GM15510 (cell line): ENCODE measurements at regions not wholly inside any gene's neighbourhood (a gene's known extent, or its start where the extent isn't known, plus 50 kb on each side); places are given as distances from the start of the nearest gene placed in this dataset.

Source experiments
- POLR2A ChIP-seq: IDR thresholded peaks from 3 replicates; pipeline ENCODE4 v1.6.1; 2011; ENCODE audit warnings: borderline replicate concordance; ENCODE audit not compliant: insufficient read length; ENCODE audit errors: extremely low read depth

DNA sequence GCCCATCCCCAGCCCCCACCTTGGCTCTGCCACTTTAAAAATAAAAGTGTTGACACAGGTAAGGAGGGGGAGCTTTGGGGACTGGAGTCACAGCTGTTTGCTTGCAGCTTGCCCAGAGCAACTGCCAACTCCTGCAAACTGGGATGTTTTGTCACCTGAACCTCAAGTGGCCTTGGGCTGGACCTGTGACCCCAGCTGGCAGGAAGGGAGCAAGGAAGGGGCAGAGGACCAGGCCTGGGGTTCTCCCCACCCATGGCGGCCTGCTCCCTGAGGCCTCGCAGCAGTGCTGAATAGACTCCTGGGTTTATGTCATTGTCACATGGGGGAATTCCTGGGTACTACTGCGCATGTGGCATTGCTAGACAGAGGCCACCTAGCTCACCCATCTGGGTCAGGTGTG, 246.9 kb upstream of the TLE3 start:
- TF ChIP-seq POLR2A, result no peak

DNA sequence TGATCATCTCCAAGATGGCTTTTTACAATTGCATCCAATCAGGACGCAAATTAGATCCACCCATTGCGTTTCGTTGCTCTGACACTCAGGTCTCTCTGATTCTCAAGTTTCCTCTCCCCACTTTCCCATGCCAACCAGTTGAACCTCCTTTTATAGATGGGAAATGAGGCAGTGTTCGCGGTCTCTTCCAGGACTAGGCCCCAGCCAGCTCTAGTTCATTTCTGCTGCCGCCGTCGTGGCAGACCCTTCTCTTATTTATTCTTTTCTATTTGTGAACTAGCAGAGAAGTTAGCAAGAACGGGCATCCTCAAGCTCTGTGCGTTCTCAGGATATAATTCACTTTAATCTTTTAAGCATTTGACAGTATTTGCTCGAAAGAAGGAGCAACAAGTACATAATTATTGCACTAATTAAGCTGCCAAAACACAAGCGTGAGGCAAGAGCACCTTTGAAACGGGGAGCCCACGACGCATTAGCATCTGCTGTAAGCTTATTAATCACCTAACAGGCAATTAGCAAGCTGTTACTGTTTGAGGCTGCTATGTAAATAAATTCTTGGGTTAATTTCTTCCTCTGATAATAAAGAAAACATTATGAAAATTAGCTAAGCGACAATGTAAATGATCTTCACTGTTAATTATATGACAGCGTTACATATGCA, 246.4 kb upstream of the TLE3 start:
- no peak for TF ChIP-seq POLR2A

DNA sequence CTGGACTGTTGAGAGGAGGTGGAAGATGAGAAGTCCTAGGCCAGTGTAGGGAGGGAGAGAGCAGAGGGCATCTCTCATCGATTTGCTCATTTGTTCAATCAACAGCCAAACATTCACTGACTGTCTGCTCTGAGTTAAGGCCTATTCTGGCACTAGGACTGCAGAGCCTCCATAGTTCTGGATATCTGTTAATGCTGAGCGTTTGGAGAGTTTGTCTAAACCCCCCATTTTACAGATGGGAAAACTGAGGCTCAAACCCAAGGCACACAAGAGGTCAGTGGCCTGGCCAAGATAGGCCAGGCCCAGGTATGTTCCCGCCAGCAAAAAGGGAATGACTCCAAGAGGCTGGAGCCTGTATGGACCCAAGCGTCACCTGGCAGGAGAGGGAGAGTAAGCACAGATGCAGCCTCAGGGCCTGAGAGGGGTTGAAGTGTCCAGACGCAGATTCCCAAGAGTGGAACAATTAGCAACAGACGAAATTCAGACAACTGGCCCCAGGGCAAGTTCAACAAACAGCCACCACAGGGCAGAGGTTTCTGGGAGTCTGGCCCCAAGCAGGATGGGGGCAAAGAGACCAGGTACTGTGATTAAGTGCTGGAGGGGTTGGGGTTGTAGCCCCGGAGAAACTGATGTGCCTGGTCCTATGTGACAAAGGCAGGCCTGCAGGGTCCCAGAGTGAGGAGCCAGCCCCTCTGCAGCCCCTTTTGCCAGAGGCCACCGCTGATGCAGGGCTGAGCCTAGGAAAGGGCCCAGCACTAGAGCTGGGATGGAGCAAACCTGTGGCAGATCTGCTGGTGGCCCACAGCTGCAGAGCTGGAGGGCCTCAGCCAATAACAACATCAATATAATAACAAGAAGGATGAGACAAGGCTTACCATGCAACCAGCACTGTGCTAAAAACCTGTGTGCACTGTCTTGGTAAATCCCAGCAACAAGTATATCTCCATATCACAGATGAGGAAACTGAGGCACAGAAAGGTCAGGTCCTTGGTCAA, 245.1 kb upstream of the TLE3 start:
- TF ChIP-seq POLR2A, result no peak

GRCh38 chr15:70342141-70342540, 244.4 kb upstream of the TLE3 start:
- no peak for TF ChIP-seq POLR2A

DNA sequence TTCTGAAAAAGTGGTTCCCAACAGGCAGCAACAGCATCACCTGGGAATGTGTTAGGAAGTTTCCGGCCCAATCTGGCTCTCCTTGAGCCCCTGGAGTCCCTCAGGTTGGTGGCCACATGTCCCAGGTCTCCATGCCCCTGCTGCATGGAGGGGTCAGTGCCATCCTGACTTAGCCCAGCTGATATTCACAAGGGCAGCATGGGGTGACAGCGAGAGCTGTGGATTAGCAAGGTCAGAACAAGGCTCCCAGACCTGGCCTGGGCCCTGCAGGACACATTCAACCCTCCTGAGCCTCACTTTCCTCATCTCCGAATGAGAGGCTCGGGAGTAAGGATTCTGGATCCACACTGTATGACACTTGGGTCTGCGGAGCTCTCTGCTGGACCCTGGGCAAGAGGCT, 243.8 kb upstream of the TLE3 start:
- TF ChIP-seq POLR2A, result no peak

- no peak for TF ChIP-seq POLR2A
These were observed 242.8 kb upstream of the TLE3 start for GRCh38 chr15:70340494-70340870.

DNA sequence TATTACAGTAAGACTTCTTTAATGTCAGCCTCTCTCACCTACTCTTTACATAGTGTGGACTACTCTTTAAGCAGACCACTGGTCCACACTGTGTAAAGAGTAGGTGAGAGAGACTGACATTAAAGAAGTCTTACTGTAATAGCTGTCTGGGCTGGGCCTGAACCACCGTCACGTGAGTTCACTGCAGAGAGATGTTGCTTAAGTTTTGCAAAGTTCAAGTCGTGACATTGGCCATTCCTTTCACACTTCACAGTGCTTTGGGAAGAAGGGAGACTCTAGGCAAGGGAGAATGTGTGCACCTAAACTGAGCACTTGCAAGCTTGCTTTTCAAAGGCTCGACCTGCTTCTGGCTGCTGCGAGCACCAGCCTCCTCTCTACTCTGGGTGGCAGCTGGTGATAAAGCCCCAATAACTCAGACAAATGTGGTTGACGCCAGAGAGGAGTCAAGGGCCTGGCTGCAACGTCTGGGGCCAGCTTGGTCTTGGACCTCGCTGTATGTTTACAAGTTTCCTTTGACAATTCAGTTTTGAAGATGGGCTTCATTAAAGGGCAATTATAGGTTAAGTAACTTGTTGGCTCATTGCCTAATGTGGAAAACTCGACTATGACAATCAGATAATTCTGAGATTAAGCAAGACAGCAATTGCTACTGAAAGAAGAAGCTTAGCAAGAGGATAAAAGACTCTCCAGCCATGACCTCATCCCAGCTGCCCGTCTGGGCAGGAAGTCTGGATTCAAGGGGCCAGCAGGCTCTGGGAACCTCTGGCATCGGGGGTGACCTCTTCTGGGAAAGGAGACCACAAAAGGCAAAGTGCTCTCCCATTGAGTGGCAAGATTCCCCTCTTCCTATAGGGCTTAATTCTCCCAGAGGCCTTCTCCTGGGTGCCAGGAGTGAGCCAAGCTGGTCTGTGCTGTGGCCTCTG, 242.1 kb upstream of the TLE3 start:
- no peak for TF ChIP-seq POLR2A

- TF ChIP-seq POLR2A, result no peak
These were observed 239.8 kb upstream of the TLE3 start for GRCh38 chr15:70337277-70338186.

GRCh38 chr15:70336425-70337009, 238.8 kb upstream of the TLE3 start:
- no peak for TF ChIP-seq POLR2A

- no peak for TF ChIP-seq POLR2A
These were observed 236.6 kb upstream of the TLE3 start for GRCh38 chr15:70334286-70334685.

- no peak for TF ChIP-seq POLR2A
These were observed 231.5 kb upstream of the TLE3 start for GRCh38 chr15:70329179-70329578.

DNA sequence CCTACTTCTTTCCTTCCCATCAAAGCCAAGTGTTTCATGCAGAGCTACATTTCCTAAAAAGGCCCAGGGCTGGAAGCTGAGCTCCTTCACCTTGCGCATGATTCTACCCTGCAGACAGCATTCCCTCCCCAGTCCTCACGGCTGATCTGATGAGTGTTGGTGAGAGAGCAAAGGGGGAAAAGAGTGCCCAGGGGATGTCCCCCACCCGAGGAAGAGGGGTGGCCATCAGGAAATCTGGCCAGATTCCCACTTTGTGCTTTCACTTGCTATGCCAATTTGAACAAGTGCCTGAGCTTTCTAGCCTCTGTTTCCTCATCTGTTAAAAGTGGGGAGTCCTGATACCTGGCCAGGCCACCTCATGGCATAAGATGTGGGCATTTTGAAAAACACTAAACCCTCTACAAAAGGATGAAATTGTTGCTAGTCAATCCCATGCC, 231.0 kb upstream of the TLE3 start:
- no peak for TF ChIP-seq POLR2A
